GM23248 (cell line): ENCODE measurements at regions not wholly inside any gene's neighbourhood (a gene's known extent, or its start where the extent isn't known, plus 50 kb on each side); places are given as distances from the start of the nearest gene placed in this dataset.

Experiments
- DNase-seq: peaks from one replicate; pipeline ENCODE4 v3.0.0-alpha.2; 2015
- H2AFZ ChIP-seq: fragments of 200-600 bp; sonication (generic); 2 replicates; pipeline ENCODE4 v1.6.1; 2016; ENCODE audit warnings: antibody characterized with exemption
- H3F3A ChIP-seq: fragments of 200-600 bp; sonication (generic); 2 replicates; pipeline ENCODE4 v1.6.1; 2016; ENCODE audit warnings: mild to moderate bottlenecking, antibody characterized with exemption, mixed run types; ENCODE audit not compliant: insufficient read depth
- H3K27ac ChIP-seq: fragments of 200-600 bp; sonication (generic); 2 replicates; pipeline ENCODE4 v1.5.1; 2016; ENCODE audit warnings: mild to moderate bottlenecking
- H3K27me3 ChIP-seq: fragments of 200-600 bp; sonication (generic); replicated peaks from 2 replicates; pipeline ENCODE4 v1.6.1; 2016; ENCODE audit warnings: mild to moderate bottlenecking; ENCODE audit not compliant: insufficient read depth
- H3K36me3 ChIP-seq: fragments of 200-600 bp; sonication (generic); 2 replicates; pipeline ENCODE4 v1.6.1; 2016; ENCODE audit warnings: low read depth, mild to moderate bottlenecking
- H3K4me1 ChIP-seq: fragments of 200-600 bp; sonication (generic); 2 replicates; pipeline ENCODE4 v1.6.1; 2016; ENCODE audit warnings: mild to moderate bottlenecking; ENCODE audit not compliant: insufficient read depth
- H3K4me2 ChIP-seq: fragments of 200-600 bp; sonication (generic); one replicate; pipeline ENCODE4 v1.6.1; 2016; ENCODE audit warnings: mild to moderate bottlenecking; ENCODE audit not compliant: unreplicated experiment
- H3K4me3 ChIP-seq: fragments of 200-600 bp; sonication (generic); 2 replicates; pipeline ENCODE4 v1.5.1; 2016; ENCODE audit warnings: mild to moderate bottlenecking
- H3K79me2 ChIP-seq: fragments of 200-600 bp; sonication (generic); 2 replicates; pipeline ENCODE4 v1.6.1; 2016; ENCODE audit warnings: mild to moderate bottlenecking; ENCODE audit not compliant: insufficient read depth
- H3K9ac ChIP-seq: fragments of 200-600 bp; sonication (generic); 2 replicates; pipeline ENCODE4 v1.6.1; 2016; ENCODE audit warnings: mild to moderate bottlenecking
- H3K9me2 ChIP-seq: fragments of 200-600 bp; sonication (generic); 2 replicates; pipeline ENCODE4 v1.6.1; 2016; ENCODE audit warnings: mixed run types, mild to moderate bottlenecking, moderate library complexity; ENCODE audit not compliant: insufficient read depth
- H3K9me3 ChIP-seq: fragments of 200-600 bp; sonication (generic); one replicate; pipeline ENCODE4 v1.6.1; 2017; ENCODE audit warnings: low read depth
- H4K20me1 ChIP-seq: fragments of 200-600 bp; sonication (generic); 2 replicates; pipeline ENCODE4 v1.6.0; 2016; ENCODE audit not compliant: insufficient read depth
- EZH2 ChIP-seq: fragments of 200-600 bp; sonication (generic); IDR thresholded peaks from 2 replicates; pipeline ENCODE4 v1.6.1; 2018; ENCODE audit warnings: antibody characterized with exemption, mild to moderate bottlenecking; ENCODE audit not compliant: insufficient read depth, poor library complexity, severe bottlenecking
- EZH2phosphoT487 ChIP-seq: fragments of 200-600 bp; sonication (generic); IDR thresholded peaks from 2 replicates; pipeline ENCODE4 v1.6.1; 2018; ENCODE audit warnings: antibody characterized with exemption, moderate library complexity, mild to moderate bottlenecking, low read depth; ENCODE audit not compliant: insufficient read depth
- WGBS, 2 experiments: methylation state at CpG; one replicate each; pipeline ENCODE4 v1.1.6; 2015 to 2017; ENCODE audit warnings: low lambda C conversion rate in 2 of 2, low coverage in 1 of 2; ENCODE audit errors: missing lambda C conversion rate in 2 of 2; 5-methylcytosine and 5-hydroxymethylcytosine counted together
- in situ Hi-C: fragments of 300-500 bp; cut with MboI; formaldehyde crosslinking; loops from 2 replicates; pipeline ENCODE4 v1.15.0; 2020

DNA sequence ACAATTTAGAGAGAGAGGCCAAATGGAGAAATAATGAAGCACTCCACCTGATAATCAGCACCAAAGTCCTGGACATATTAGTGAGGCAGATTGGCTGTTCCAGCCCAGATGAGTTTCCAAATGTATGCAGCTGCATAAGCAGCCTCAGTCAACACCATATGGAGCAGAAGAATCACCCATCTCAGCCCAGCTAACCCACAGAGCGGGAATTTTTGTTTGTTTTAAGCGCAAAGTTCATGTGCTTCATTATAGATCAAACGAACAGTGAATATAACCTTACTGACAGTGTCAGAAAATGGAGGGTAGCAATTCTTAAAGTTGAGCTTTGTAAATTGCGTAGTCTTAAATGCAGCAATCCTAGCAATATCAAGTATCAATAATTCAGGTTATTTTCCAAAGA, 234.0 kb upstream of the CEP162 start:
- H4K20me1 ChIP-seq = no peaks in the 10 kb centered on the region
- no peaks in the 10 kb centered on the region for H3K36me3 ChIP-seq
- no peak overlapping the region for H3K27ac ChIP-seq
- no peak overlapping the region for H3K9ac ChIP-seq
- H3K27me3 ChIP-seq = no peaks in the 10 kb centered on the region
- H3F3A ChIP-seq = peaks cover 26% of the 10 kb centered on the region
- no peaks in the 10 kb centered on the region for H3K9me2 ChIP-seq
- no peaks in the 10 kb centered on the region for H3K9me3 ChIP-seq
- no peak overlapping the region for H3K4me3 ChIP-seq
- WGBS, 2 experiments = 97 to 100% methylated on average over 4 of the region's 4 CpGs
- no peak overlapping the region for H3K4me2 ChIP-seq
- H3K4me1 ChIP-seq = peaks cover 21% of the 10 kb centered on the region
- in situ Hi-C loops = no loop called here
- no peak overlapping the region for H2AFZ ChIP-seq
- no peak for DNase-seq
- no peaks in the 10 kb centered on the region for H3K79me2 ChIP-seq
- TF ChIP-seq EZH2phosphoT487 (no peak), EZH2 (no peak)

DNA sequence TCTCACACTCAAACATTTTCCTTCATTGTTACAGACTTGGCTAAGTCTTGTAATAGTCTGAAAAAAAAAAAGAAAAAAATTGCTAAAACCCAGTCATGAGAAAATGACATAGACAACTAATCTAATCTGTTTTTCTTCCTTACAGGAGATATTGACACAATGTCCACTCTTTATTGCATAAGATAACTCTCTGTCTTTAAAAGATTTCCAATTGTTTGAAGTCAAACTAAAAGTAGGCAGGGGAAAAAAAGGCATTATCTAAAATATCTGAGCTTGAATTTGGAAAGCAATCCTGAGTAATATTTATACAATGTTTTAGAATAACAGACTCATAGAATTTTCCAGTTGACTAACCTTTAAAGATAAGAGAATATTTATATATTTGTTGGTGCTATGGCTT, 233.0 kb upstream of the CEP162 start:
- Histone ChIP-seq H3K79me2 (no peaks in the 10 kb centered on the region), H2AFZ (no peak overlapping the region), H4K20me1 (no peaks in the 10 kb centered on the region), H3K9me2 (no peaks in the 10 kb centered on the region), H3K36me3 (no peaks in the 10 kb centered on the region), H3K9me3 (no peaks in the 10 kb centered on the region), H3K4me3 (no peak overlapping the region), H3F3A (peaks cover 21% of the 10 kb centered on the region), H3K4me2 (no peak overlapping the region), H3K4me1 (peaks cover 15% of the 10 kb centered on the region), H3K27ac (no peak overlapping the region), H3K9ac (no peak overlapping the region), H3K27me3 (no peaks in the 10 kb centered on the region)
- in situ Hi-C loops = no loop called here
- no peak for DNase-seq
- TF ChIP-seq EZH2phosphoT487 (no peak), EZH2 (no peak)

DNA sequence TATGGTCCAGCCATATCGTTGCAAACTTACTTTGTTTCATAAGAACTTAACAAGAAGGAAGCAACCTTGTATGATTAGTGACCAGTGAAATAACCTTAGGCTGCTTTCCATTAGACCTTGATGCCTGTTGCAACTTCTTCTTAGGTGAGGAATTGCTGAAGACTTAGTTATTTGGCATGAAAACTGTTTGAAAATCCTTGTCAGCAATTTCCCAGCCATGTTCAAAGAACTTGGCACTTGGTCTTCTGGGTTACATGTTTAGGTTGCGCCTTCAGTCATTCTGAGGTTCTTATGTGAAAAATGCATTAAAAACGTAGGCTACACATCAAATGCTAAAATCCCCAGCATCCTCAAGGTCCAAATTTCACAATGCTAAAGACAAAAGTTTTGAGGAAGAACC, 232.0 kb upstream of the CEP162 start:
- Histone ChIP-seq H4K20me1 (no peaks in the 10 kb centered on the region), H3K4me1 (peaks cover 15% of the 10 kb centered on the region), H3K9ac (no peak overlapping the region), H3K4me2 (no peak overlapping the region), H3K27me3 (no peaks in the 10 kb centered on the region), H3K4me3 (no peak overlapping the region), H3K36me3 (no peaks in the 10 kb centered on the region), H3K27ac (no peak overlapping the region), H3K9me3 (no peaks in the 10 kb centered on the region), H3K79me2 (no peaks in the 10 kb centered on the region), H3K9me2 (no peaks in the 10 kb centered on the region), H3F3A (peaks cover 21% of the 10 kb centered on the region), H2AFZ (no peak overlapping the region)
- TF ChIP-seq EZH2 (no peak), EZH2phosphoT487 (no peak)
- WGBS, 2 experiments = 72 to 82% methylated on average over 3 of the region's 3 CpGs
- in situ Hi-C loops = no loop called here
- no peak for DNase-seq

DNA sequence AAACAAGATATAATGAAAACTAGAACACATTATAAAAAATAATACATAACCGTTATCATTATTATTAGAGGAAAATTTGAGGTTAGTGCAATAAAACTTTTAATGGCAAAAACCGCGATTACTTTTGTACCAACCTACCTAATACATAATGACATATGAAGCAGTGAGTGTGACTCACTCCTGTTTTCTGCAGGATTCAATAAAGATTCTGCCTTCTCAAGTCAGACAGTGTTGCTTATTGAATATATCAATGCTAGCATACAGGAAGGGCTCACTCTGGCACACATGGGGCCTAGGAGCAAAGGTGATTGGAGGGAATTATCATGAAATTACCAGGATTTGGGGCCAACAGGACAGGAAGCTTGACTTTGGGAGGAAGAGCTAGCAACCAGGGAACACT, 230.8 kb upstream of the CEP162 start:
- no peak for TF ChIP-seq EZH2phosphoT487
- no peak for TF ChIP-seq EZH2
- no peak overlapping the region for H3K9ac ChIP-seq
- no peak overlapping the region for H3K4me3 ChIP-seq
- DNase-seq = no peak
- H3K79me2 ChIP-seq = no peaks in the 10 kb centered on the region
- no peak overlapping the region for H3K27ac ChIP-seq
- peaks cover 19% of the 10 kb centered on the region for H3K4me1 ChIP-seq
- H2AFZ ChIP-seq = no peak overlapping the region
- no peaks in the 10 kb centered on the region for H3K27me3 ChIP-seq
- no peaks in the 10 kb centered on the region for H3K9me3 ChIP-seq
- no peaks in the 10 kb centered on the region for H3K9me2 ChIP-seq
- H3K36me3 ChIP-seq = no peaks in the 10 kb centered on the region
- in situ Hi-C loops = no loop called here
- H3F3A ChIP-seq = peaks cover 17% of the 10 kb centered on the region
- no peak overlapping the region for H3K4me2 ChIP-seq
- WGBS, 2 experiments = 91 to 94% methylated on average over 3 of the region's 3 CpGs
- no peaks in the 10 kb centered on the region for H4K20me1 ChIP-seq

DNA sequence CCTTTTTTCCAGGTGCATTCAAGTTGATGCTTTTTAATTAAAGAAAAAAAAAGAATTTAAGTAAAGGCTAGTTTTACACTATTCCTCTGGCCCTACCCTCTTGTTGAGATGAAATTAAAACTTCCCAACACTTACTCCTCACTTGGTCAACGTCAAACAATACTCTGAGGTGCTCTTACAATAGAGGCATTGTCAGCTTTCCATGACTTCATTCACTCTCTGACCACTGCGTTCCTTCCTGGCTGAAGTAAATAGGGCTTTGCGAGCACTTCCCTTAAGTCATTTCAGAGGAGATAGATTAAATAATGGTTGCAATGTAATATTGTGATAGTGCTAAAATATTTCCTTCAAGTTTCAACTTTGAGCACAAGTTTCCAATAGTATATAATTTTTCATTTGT, 229.8 kb upstream of the CEP162 start:
- Histone ChIP-seq H4K20me1 (no peaks in the 10 kb centered on the region), H3K4me2 (no peak overlapping the region), H3K79me2 (no peaks in the 10 kb centered on the region), H3K9me2 (no peaks in the 10 kb centered on the region), H3K27ac (no peak overlapping the region), H3K9me3 (no peaks in the 10 kb centered on the region), H3K4me3 (no peak overlapping the region), H2AFZ (no peak overlapping the region), H3K4me1 (peaks cover 13% of the 10 kb centered on the region), H3F3A (peaks cover 7% of the 10 kb centered on the region), H3K27me3 (no peaks in the 10 kb centered on the region), H3K9ac (no peak overlapping the region), H3K36me3 (no peaks in the 10 kb centered on the region)
- no peak for DNase-seq
- TF ChIP-seq EZH2 (no peak), EZH2phosphoT487 (no peak)
- 87 to 88% methylated on average over 3 of the region's 3 CpGs for WGBS, 2 experiments
- in situ Hi-C loops = no loop called here
